ENCODE measurements at regions not wholly inside any gene's neighbourhood (a gene's known extent, or its start where the extent isn't known, plus 50 kb on each side); places are given as distances from the start of the nearest gene placed in this dataset.

GRCh38 chr10:35726846-35727245, 84.8 kb upstream of the FZD8 start:
- H3K27me3 ChIP-seq (ENCODE audit: control insufficient read depth, insufficient read depth, low read length) = no peaks in the 10 kb centered on the region
- no peak overlapping the region for H3K27ac ChIP-seq (ENCODE audit: low read length)
- H3K4me1 Mint-ChIP-seq = no peaks in the 10 kb centered on the region
- no peak overlapping the region for H3K4me3 ChIP-seq (ENCODE audit: low read length)
- WGBS (ENCODE audit: insufficient coverage) = 91% methylated on average over 2 of the region's 2 CpGs
- no peaks in the 10 kb centered on the region for H3K4me1 ChIP-seq (ENCODE audit: control insufficient read depth, insufficient read depth, low read length)
- intact Hi-C loops (cut with micrococcal nuclease) = loop anchor here (10.0 kb wide), 1 partner anchor 58 kb away; no protein-coding TSS in a partner anchor
- no peak for TF ChIP-seq CTCF (IDR thresholded peaks at IDR 0.05)
- H3K4me3 Mint-ChIP-seq = no peak overlapping the region
- H3K9me3 Mint-ChIP-seq = no peaks in the 10 kb centered on the region
- ATAC-seq (no peak), DNase-seq (no peak)
- no peaks in the 10 kb centered on the region for H3K36me3 Mint-ChIP-seq
- no peaks in the 10 kb centered on the region for H3K9me3 ChIP-seq (ENCODE audit: control insufficient read depth, insufficient read depth, low read length)
- no peaks in the 10 kb centered on the region for H3K36me3 ChIP-seq (ENCODE audit: control insufficient read depth, insufficient read depth, low read length)
- peaks cover 0 to 3% of the 10 kb centered on the region in 2 donors for H3K27me3 Mint-ChIP-seq (ENCODE audit: low read depth in 2 of 2)
- no peak overlapping the region for H3K27ac Mint-ChIP-seq

GRCh38 chr10:35723992-35724391, 81.9 kb upstream of the FZD8 start:
- Mint-ChIP-seq H3K4me1 (no peaks in the 10 kb centered on the region), H3K4me3 (no peak overlapping the region), H3K9me3 (no peaks in the 10 kb centered on the region), H3K27me3 (ENCODE audit: low read depth in 2 of 2) (no peaks in the 10 kb centered on the region), H3K27ac (no peak overlapping the region), H3K36me3 (no peaks in the 10 kb centered on the region)
- no peaks in the 10 kb centered on the region for H3K9me3 ChIP-seq (ENCODE audit: control insufficient read depth, insufficient read depth, low read length)
- ATAC-seq = no peak
- no peaks in the 10 kb centered on the region for H3K36me3 ChIP-seq (ENCODE audit: control insufficient read depth, insufficient read depth, low read length)
- H3K27me3 ChIP-seq (ENCODE audit: control insufficient read depth, insufficient read depth, low read length) = no peaks in the 10 kb centered on the region
- TF ChIP-seq CTCF (IDR thresholded peaks at IDR 0.05) = no peak
- intact Hi-C loops (cut with micrococcal nuclease) = loop anchor here (10.0 kb wide), 1 partner anchor 61 kb away; no protein-coding TSS in a partner anchor
- no peak for DNase-seq
- H3K4me1 ChIP-seq (ENCODE audit: control insufficient read depth, insufficient read depth, low read length) = no peaks in the 10 kb centered on the region
- 89% methylated on average over 5 of the region's 5 CpGs for WGBS (ENCODE audit: insufficient coverage)
- no peak overlapping the region for H3K27ac ChIP-seq (ENCODE audit: low read length)
- no peak overlapping the region for H3K4me3 ChIP-seq (ENCODE audit: low read length)

GRCh38 chr10:35723059-35723458, 81.0 kb upstream of the FZD8 start:
- WGBS (ENCODE audit: insufficient coverage) = 88% methylated on average over 4 of the region's 4 CpGs
- intact Hi-C loops (cut with micrococcal nuclease) = loop anchor here (10.0 kb wide), 1 partner anchor 62 kb away; no protein-coding TSS in a partner anchor
- H3K4me1 ChIP-seq (ENCODE audit: control insufficient read depth, insufficient read depth, low read length) = no peaks in the 10 kb centered on the region

More at GRCh38 chr10:35723059-35723458, 81.0 kb upstream of the FZD8 start:
- no peaks in the 10 kb centered on the region for H3K27me3 ChIP-seq (ENCODE audit: control insufficient read depth, insufficient read depth, low read length)
- no peaks in the 10 kb centered on the region for H3K27me3 Mint-ChIP-seq (ENCODE audit: low read depth in 2 of 2)
- H3K27ac ChIP-seq (ENCODE audit: low read length) = no peak overlapping the region
- H3K4me3 Mint-ChIP-seq = no peak overlapping the region
- TF ChIP-seq CTCF (IDR thresholded peaks at IDR 0.05) = no peak
- H3K27ac Mint-ChIP-seq = no peak overlapping the region
- no peaks in the 10 kb centered on the region for H3K36me3 ChIP-seq (ENCODE audit: control insufficient read depth, insufficient read depth, low read length)
- no peak overlapping the region for H3K4me3 ChIP-seq (ENCODE audit: low read length)
- H3K36me3 Mint-ChIP-seq = no peaks in the 10 kb centered on the region
- no peaks in the 10 kb centered on the region for H3K9me3 Mint-ChIP-seq
- H3K9me3 ChIP-seq (ENCODE audit: control insufficient read depth, insufficient read depth, low read length) = no peaks in the 10 kb centered on the region
- H3K4me1 Mint-ChIP-seq = no peaks in the 10 kb centered on the region
- ATAC-seq (no peak), DNase-seq (no peak)

Measured in natural killer cell (primary cell).